ENCODE measurements at regions not wholly inside any gene's neighbourhood (a gene's known extent, or its start where the extent isn't known, plus 50 kb on each side); places are given as distances from the start of the nearest gene placed in this dataset.

- intact Hi-C loops (cut with DNase I) = no loop called here
- no peak for DNase-seq
Observed at GRCh38 chr4:181536811-181537434, 706.3 kb upstream of the TENM3 start.

- intact Hi-C loops (cut with DNase I) = no loop called here
- DNase-seq = no peak
Observed at GRCh38 chr4:181538431-181538830, 704.8 kb upstream of the TENM3 start.

- intact Hi-C loops (cut with DNase I) = no loop called here
- no peak for DNase-seq
Observed at GRCh38 chr4:181541396-181541795, 701.8 kb upstream of the TENM3 start.

- intact Hi-C loops (cut with DNase I) = no loop called here
- DNase-seq = no peak
Observed at GRCh38 chr4:181548873-181549575, 694.2 kb upstream of the TENM3 start.

GRCh38 chr4:181549576-181550188 is 693.5 kb upstream of the TENM3 start:
- intact Hi-C loops (cut with DNase I) = no loop called here
- DNase-seq = no peak

- intact Hi-C loops (cut with DNase I) = no loop called here
- no peak for DNase-seq
Observed at GRCh38 chr4:181550381-181550780, 692.8 kb upstream of the TENM3 start.

GRCh38 chr4:181559637-181560036 is 683.6 kb upstream of the TENM3 start:
- intact Hi-C loops (cut with DNase I) = no loop called here

GRCh38 chr4:181562399-181562798 is 680.8 kb upstream of the TENM3 start:
- DNase-seq = no peak
- intact Hi-C loops (cut with DNase I) = no loop called here

More at GRCh38 chr4:181559637-181560036, 683.6 kb upstream of the TENM3 start:
- DNase-seq = no peak

GRCh38 chr4:181564625-181565024 is 678.6 kb upstream of the TENM3 start:
- intact Hi-C loops (cut with DNase I) = loop anchor here (5.0 kb wide), 1 partner anchor 1243 kb away; no protein-coding TSS in a partner anchor
- DNase-seq = no peak

GRCh38 chr4:181566490-181566889 is 676.7 kb upstream of the TENM3 start:
- intact Hi-C loops (cut with DNase I) = loop anchor here (5.0 kb wide), 1 partner anchor 1241 kb away; no protein-coding TSS in a partner anchor
- no peak for DNase-seq

GRCh38 chr4:181569553-181569952 is 673.6 kb upstream of the TENM3 start:
- intact Hi-C loops (cut with DNase I) = loop anchor here (5.0 kb wide), 1 partner anchor 1238 kb away; no protein-coding TSS in a partner anchor
- DNase-seq = no peak

- intact Hi-C loops (cut with DNase I) = no loop called here
- peak in 1 of 10 donors; percentile 31 for DNase-seq
Observed at GRCh38 chr4:181578911-181579310, 664.3 kb upstream of the TENM3 start.

GRCh38 chr4:181579486-181579885 is 663.7 kb upstream of the TENM3 start:
- no peak for DNase-seq
- intact Hi-C loops (cut with DNase I) = no loop called here

- no peak for DNase-seq
- intact Hi-C loops (cut with DNase I) = no loop called here
Observed at GRCh38 chr4:181581983-181582382, 661.2 kb upstream of the TENM3 start.

- DNase-seq = no peak
- intact Hi-C loops (cut with DNase I) = no loop called here
Observed at GRCh38 chr4:181582595-181582994, 660.6 kb upstream of the TENM3 start.

- no peak for DNase-seq
- intact Hi-C loops (cut with DNase I) = no loop called here
Observed at GRCh38 chr4:181588733-181589302, 654.4 kb upstream of the TENM3 start.

GRCh38 chr4:181592221-181592745 is 650.9 kb upstream of the TENM3 start:
- no peak for DNase-seq
- intact Hi-C loops (cut with DNase I) = no loop called here

GRCh38 chr4:181593703-181594102 is 649.5 kb upstream of the TENM3 start:
- no peak for DNase-seq
- intact Hi-C loops (cut with DNase I) = no loop called here

GRCh38 chr4:181594188-181594587 is 649.0 kb upstream of the TENM3 start:
- intact Hi-C loops (cut with DNase I) = no loop called here
- no peak for DNase-seq

- intact Hi-C loops (cut with DNase I) = no loop called here
- no peak for DNase-seq
Observed at GRCh38 chr4:181595716-181596115, 647.5 kb upstream of the TENM3 start.

GRCh38 chr4:181597766-181598165 is 645.4 kb upstream of the TENM3 start:
- no peak for DNase-seq
- intact Hi-C loops (cut with DNase I) = no loop called here
